NCI-H82 treated with DMSO at 0.1 percent for 48 hours (cell line): ENCODE measurements at regions not wholly inside any gene's neighbourhood (a gene's known extent, or its start where the extent isn't known, plus 50 kb on each side); places are given as distances from the start of the nearest gene placed in this dataset.

ENCODE experiments used
- DNase-seq: peaks from one replicate; lab custom pipeline; 2025; ENCODE audit not compliant: unreplicated experiment; lab: John Stamatoyannopoulos, UW

- no peak for DNase-seq
Observed at GRCh38 chr2:64825831-64826491, 163.2 kb upstream of the SLC1A4 start.

GRCh38 chr2:64826703-64827102 lies 162.5 kb upstream of the SLC1A4 start:
- DNase-seq, result no peak

- no peak for DNase-seq
Observed at GRCh38 chr2:64828261-64828660, 160.9 kb upstream of the SLC1A4 start.

GRCh38 chr2:64829525-64829924 lies 159.7 kb upstream of the SLC1A4 start:
- no peak for DNase-seq

- DNase-seq, result no peak
Observed at GRCh38 chr2:64831134-64831976, 157.8 kb upstream of the SLC1A4 start.

- peak; percentile 7 for DNase-seq
Observed at GRCh38 chr2:64831977-64832328, 157.2 kb upstream of the SLC1A4 start.

GRCh38 chr2:64832936-64833335 lies 156.3 kb upstream of the SLC1A4 start:
- DNase-seq, result no peak

GRCh38 chr2:64836566-64836965 lies 152.6 kb upstream of the SLC1A4 start:
- no peak for DNase-seq

- no peak for DNase-seq
Observed at GRCh38 chr2:64837116-64837731, 152.0 kb upstream of the SLC1A4 start.

- no peak for DNase-seq
Observed at GRCh38 chr2:64837925-64838641, 151.1 kb upstream of the SLC1A4 start.

GRCh38 chr2:64838817-64839216 lies 150.4 kb upstream of the SLC1A4 start:
- no peak for DNase-seq

- DNase-seq, result no peak
Observed at GRCh38 chr2:64839844-64840243, 149.4 kb upstream of the SLC1A4 start.

GRCh38 chr2:64840426-64840881 lies 148.7 kb upstream of the SLC1A4 start:
- DNase-seq, result no peak

- no peak for DNase-seq
Observed at GRCh38 chr2:64841461-64841860, 147.7 kb upstream of the SLC1A4 start.

- DNase-seq, result no peak
Observed at GRCh38 chr2:64842030-64842429, 147.2 kb upstream of the SLC1A4 start.

GRCh38 chr2:64844087-64844486 lies 145.1 kb upstream of the SLC1A4 start:
- no peak for DNase-seq

- no peak for DNase-seq
Observed at GRCh38 chr2:64845273-64845905, 143.8 kb upstream of the SLC1A4 start.

GRCh38 chr2:64846177-64846576 lies 143.0 kb upstream of the SLC1A4 start:
- no peak for DNase-seq

GRCh38 chr2:64847930-64848329 lies 141.3 kb upstream of the SLC1A4 start:
- no peak for DNase-seq

GRCh38 chr2:64848363-64848762 lies 140.8 kb upstream of the SLC1A4 start:
- DNase-seq, result no peak

- DNase-seq, result no peak
Observed at GRCh38 chr2:64848945-64849344, 140.3 kb upstream of the SLC1A4 start.
